HepG2 (cell line): ENCODE measurements at regions not wholly inside any gene's neighbourhood (a gene's known extent, or its start where the extent isn't known, plus 50 kb on each side); places are given as distances from the start of the nearest gene placed in this dataset.

Experiments used
- E2F2 ChIP-seq: sonication (generic); formaldehyde crosslinking; IDR thresholded peaks from 2 replicates; pipeline ENCODE4 v1.4.0; 2020; ENCODE audit warnings: missing genetic modification reagents, borderline replicate concordance
- HOXA3 ChIP-seq: sonication (generic); formaldehyde crosslinking; IDR thresholded peaks from 2 replicates; pipeline ENCODE4 v1.5.0; 2020; ENCODE audit warnings: missing genetic modification reagents
- NFRKB ChIP-seq: fragments of 450-650 bp; IDR thresholded peaks from 2 replicates; pipeline ENCODE4 v1.6.1; 2017
- POLR2AphosphoS5 ChIP-seq: IDR thresholded peaks from 2 replicates; pipeline ENCODE4 v1.6.1; 2012; ENCODE audit warnings: low read depth, low read length
- RFX5 ChIP-seq: IDR thresholded peaks from 2 replicates; pipeline ENCODE4 v1.6.1; 2011; ENCODE audit warnings: low read depth, low read length, improper control_type of control experiment
- TRIM22 ChIP-seq: fragments of 450-650 bp; IDR thresholded peaks from 2 replicates; pipeline ENCODE4 v1.6.1; 2017
- XBP1 ChIP-seq: sonication (generic); formaldehyde crosslinking; IDR thresholded peaks from 2 replicates; pipeline ENCODE4 v1.5.0; 2020; ENCODE audit warnings: missing genetic modification reagents
- ZFP62 ChIP-seq: sonication (generic); formaldehyde crosslinking; IDR thresholded peaks from 2 replicates; pipeline ENCODE4 v1.4.0; 2020; ENCODE audit warnings: missing genetic modification reagents
- ZNF33B ChIP-seq: sonication (generic); formaldehyde crosslinking; IDR thresholded peaks from 2 replicates; pipeline ENCODE4 v1.5.1; 2020; ENCODE audit warnings: mild to moderate bottlenecking, missing genetic modification reagents
- ZNF558 ChIP-seq: sonication (generic); formaldehyde crosslinking; IDR thresholded peaks from 2 replicates; pipeline ENCODE4 v1.9.0; 2022; ENCODE audit warnings: mild to moderate bottlenecking, missing genetic modification reagents, borderline replicate concordance
- ZNF570 ChIP-seq: sonication (generic); formaldehyde crosslinking; IDR thresholded peaks from 2 replicates; pipeline ENCODE4 v1.4.0; 2020; ENCODE audit warnings: mild to moderate bottlenecking, missing genetic modification reagents, borderline replicate concordance
- ZNF670 ChIP-seq: sonication (generic); formaldehyde crosslinking; IDR thresholded peaks from 2 replicates; pipeline ENCODE4 v1.8.0; 2022; ENCODE audit warnings: mild to moderate bottlenecking, missing genetic modification reagents, borderline replicate concordance
- ZZZ3 ChIP-seq: sonication (generic); formaldehyde crosslinking; IDR thresholded peaks from 2 replicates; pipeline ENCODE4 v1.4.0; 2020; ENCODE audit warnings: missing genetic modification reagents, mild to moderate bottlenecking, borderline replicate concordance
- TF ChIP-seq, protein P1 (sequence below): sonication (generic); formaldehyde crosslinking; IDR thresholded peaks from 2 replicates; pipeline ENCODE4 v1.4.0; 2020; ENCODE audit warnings: missing genetic modification reagents
- TF ChIP-seq, protein P2 (sequence below): IDR thresholded peaks from 2 replicates; pipeline ENCODE4 v1.4.0; 2020; ENCODE audit warnings: mild to moderate bottlenecking, missing genetic modification reagents
- TF ChIP-seq, protein P3 (sequence below): sonication (generic); formaldehyde crosslinking; IDR thresholded peaks from 2 replicates; pipeline ENCODE4 v1.4.0; 2020; ENCODE audit warnings: missing genetic modification reagents

GRCh38 chr2:242038166-242038927 is 168.8 kb downstream of the RTP5 start (continued):
- TF ChIP-seq, protein P1, sequence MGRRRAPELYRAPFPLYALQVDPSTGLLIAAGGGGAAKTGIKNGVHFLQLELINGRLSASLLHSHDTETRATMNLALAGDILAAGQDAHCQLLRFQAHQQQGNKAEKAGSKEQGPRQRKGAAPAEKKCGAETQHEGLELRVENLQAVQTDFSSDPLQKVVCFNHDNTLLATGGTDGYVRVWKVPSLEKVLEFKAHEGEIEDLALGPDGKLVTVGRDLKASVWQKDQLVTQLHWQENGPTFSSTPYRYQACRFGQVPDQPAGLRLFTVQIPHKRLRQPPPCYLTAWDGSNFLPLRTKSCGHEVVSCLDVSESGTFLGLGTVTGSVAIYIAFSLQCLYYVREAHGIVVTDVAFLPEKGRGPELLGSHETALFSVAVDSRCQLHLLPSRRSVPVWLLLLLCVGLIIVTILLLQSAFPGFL (CRISPR knock-in tag): no peak
- TF ChIP-seq E2F2 (CRISPR knock-in tag) (no peak), ZNF33B (CRISPR knock-in tag) (no peak), ZNF558 (no peak), ZNF670 (no peak), NFRKB (no peak), RFX5 (no peak), TRIM22 (no peak), XBP1 (no peak), POLR2AphosphoS5 (no peak), HOXA3 (CRISPR knock-in tag) (0 out of 2 replicates have a peak, but pooled peaks have one; percentile 14), ZFP62 (no peak), ZZZ3 (0 out of 2 replicates have a peak, but pooled peaks have one; percentile 36), ZNF570 (CRISPR knock-in tag) (no peak)
- TF ChIP-seq, protein P2, sequence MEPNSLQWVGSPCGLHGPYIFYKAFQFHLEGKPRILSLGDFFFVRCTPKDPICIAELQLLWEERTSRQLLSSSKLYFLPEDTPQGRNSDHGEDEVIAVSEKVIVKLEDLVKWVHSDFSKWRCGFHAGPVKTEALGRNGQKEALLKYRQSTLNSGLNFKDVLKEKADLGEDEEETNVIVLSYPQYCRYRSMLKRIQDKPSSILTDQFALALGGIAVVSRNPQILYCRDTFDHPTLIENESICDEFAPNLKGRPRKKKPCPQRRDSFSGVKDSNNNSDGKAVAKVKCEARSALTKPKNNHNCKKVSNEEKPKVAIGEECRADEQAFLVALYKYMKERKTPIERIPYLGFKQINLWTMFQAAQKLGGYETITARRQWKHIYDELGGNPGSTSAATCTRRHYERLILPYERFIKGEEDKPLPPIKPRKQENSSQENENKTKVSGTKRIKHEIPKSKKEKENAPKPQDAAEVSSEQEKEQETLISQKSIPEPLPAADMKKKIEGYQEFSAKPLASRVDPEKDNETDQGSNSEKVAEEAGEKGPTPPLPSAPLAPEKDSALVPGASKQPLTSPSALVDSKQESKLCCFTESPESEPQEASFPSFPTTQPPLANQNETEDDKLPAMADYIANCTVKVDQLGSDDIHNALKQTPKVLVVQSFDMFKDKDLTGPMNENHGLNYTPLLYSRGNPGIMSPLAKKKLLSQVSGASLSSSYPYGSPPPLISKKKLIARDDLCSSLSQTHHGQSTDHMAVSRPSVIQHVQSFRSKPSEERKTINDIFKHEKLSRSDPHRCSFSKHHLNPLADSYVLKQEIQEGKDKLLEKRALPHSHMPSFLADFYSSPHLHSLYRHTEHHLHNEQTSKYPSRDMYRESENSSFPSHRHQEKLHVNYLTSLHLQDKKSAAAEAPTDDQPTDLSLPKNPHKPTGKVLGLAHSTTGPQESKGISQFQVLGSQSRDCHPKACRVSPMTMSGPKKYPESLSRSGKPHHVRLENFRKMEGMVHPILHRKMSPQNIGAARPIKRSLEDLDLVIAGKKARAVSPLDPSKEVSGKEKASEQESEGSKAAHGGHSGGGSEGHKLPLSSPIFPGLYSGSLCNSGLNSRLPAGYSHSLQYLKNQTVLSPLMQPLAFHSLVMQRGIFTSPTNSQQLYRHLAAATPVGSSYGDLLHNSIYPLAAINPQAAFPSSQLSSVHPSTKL (CRISPR knock-in tag): peak; percentile 45; the same call in 1 of the 2 replicates
- TF ChIP-seq, protein P3, sequence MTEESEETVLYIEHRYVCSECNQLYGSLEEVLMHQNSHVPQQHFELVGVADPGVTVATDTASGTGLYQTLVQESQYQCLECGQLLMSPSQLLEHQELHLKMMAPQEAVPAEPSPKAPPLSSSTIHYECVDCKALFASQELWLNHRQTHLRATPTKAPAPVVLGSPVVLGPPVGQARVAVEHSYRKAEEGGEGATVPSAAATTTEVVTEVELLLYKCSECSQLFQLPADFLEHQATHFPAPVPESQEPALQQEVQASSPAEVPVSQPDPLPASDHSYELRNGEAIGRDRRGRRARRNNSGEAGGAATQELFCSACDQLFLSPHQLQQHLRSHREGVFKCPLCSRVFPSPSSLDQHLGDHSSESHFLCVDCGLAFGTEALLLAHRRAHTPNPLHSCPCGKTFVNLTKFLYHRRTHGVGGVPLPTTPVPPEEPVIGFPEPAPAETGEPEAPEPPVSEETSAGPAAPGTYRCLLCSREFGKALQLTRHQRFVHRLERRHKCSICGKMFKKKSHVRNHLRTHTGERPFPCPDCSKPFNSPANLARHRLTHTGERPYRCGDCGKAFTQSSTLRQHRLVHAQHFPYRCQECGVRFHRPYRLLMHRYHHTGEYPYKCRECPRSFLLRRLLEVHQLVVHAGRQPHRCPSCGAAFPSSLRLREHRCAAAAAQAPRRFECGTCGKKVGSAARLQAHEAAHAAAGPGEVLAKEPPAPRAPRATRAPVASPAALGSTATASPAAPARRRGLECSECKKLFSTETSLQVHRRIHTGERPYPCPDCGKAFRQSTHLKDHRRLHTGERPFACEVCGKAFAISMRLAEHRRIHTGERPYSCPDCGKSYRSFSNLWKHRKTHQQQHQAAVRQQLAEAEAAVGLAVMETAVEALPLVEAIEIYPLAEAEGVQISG (CRISPR knock-in tag): no peak
